Activated naive CD4-positive, alpha-beta T cell treated with anti-CD3 and anti-CD28 coated beads, Interleukin-2, amount 50 U/mL, for 24 hours (primary cell): ENCODE measurements at regions not wholly inside any gene's neighbourhood (a gene's known extent, or its start where the extent isn't known, plus 50 kb on each side); places are given as distances from the start of the nearest gene placed in this dataset.

Source experiments
- H3K27ac Mint-ChIP-seq: one replicate; pipeline ENCODE4 v1.8.0; 2021; ENCODE audit warnings: mild to moderate bottlenecking, mixed read lengths
- H3K27me3 Mint-ChIP-seq: one replicate; pipeline ENCODE4 v1.8.0; 2021; ENCODE audit warnings: mixed read lengths
- H3K36me3 Mint-ChIP-seq: one replicate; pipeline ENCODE4 v1.8.0; 2021; ENCODE audit warnings: mixed read lengths
- H3K4me1 Mint-ChIP-seq: one replicate; pipeline ENCODE4 v1.8.0; 2021; ENCODE audit warnings: mixed read lengths
- H3K4me3 Mint-ChIP-seq: one replicate; pipeline ENCODE4 v1.8.0; 2021; ENCODE audit warnings: mild to moderate bottlenecking, mixed read lengths
- H3K9me3 Mint-ChIP-seq: one replicate; pipeline ENCODE4 v1.8.0; 2021; ENCODE audit warnings: mixed read lengths

GRCh38 chr10:6305401-6306321, 102.9 kb downstream of the PFKFB3 start:
- Mint-ChIP-seq H3K27me3 (no peaks in the 10 kb centered on the region), H3K27ac (no peak overlapping the region), H3K4me3 (no peak overlapping the region), H3K4me1 (peaks cover 4% of the 10 kb centered on the region), H3K9me3 (no peaks in the 10 kb centered on the region), H3K36me3 (no peaks in the 10 kb centered on the region)

DNA sequence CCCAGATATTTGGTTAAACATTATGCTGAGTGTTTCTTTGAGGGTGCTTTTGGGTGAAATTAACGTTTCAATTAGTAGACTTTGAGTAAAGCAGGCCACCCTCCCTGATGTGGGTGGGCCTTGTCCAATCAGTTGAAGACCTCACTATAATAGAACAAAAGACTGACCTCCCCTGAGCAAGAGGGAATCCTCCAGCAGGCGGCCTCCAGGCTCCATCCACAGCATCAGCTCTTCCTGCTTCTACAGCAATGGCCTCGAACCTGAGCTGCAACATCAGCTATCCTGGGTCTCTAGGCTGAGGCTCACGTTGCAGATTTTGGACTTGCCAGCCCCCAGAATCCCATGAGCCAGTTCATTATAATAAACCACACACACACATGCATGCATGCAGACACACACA, 104.2 kb downstream of the PFKFB3 start:
- Mint-ChIP-seq H3K27me3 (no peaks in the 10 kb centered on the region), H3K27ac (no peak overlapping the region), H3K36me3 (no peaks in the 10 kb centered on the region), H3K9me3 (no peaks in the 10 kb centered on the region), H3K4me1 (peaks cover 4% of the 10 kb centered on the region), H3K4me3 (no peak overlapping the region)

DNA sequence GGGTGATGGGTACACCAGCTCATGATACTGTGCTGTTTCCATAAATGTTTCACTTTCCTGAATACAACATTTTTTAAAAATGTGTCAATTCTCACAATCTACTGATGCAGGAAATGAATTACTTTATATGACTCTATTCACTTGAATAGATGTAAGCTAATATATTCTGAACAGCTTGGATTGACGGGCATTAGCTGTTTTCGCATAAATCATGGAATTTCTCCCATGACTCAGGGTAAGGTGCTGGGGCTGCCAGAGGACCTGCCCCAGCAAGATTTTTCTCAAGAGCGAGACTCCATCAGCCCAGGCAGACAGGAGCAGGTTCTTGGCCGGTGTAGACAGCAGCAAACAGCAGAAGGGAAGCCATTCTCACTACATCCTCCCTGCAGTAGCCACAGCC, 107.1 kb downstream of the PFKFB3 start:
- Mint-ChIP-seq H3K9me3 (no peaks in the 10 kb centered on the region), H3K36me3 (no peaks in the 10 kb centered on the region), H3K4me3 (no peak overlapping the region), H3K4me1 (peaks cover 4% of the 10 kb centered on the region), H3K27me3 (no peaks in the 10 kb centered on the region), H3K27ac (no peak overlapping the region)

DNA sequence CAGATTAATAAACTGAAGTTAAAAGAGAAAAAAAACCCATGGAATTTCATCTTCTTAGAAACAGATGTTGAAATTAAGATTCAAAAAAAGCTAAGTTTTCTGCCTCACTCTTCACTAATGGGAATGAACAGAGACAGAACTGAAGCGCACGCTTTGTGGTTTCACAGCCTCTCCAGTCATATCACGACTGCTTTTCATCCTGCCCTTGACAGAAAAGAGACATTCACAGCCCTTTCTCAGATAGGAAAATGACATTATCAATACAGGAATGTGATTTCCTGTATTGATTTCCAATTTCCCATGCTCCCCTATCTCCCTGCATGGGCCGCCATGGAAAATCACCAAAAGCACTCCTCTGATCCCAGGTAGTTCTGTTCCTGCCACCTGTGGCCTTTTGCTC, 108.2 kb downstream of the PFKFB3 start:
- peaks cover 4% of the 10 kb centered on the region for H3K4me1 Mint-ChIP-seq
- no peak overlapping the region for H3K4me3 Mint-ChIP-seq
- H3K27ac Mint-ChIP-seq = no peak overlapping the region
- H3K9me3 Mint-ChIP-seq = no peaks in the 10 kb centered on the region
- no peaks in the 10 kb centered on the region for H3K27me3 Mint-ChIP-seq
- H3K36me3 Mint-ChIP-seq = peaks cover under 1% of the 10 kb centered on the region

GRCh38 chr10:6311700-6312330, 109.1 kb downstream of the PFKFB3 start:
- no peak overlapping the region for H3K4me3 Mint-ChIP-seq
- no peak overlapping the region for H3K27ac Mint-ChIP-seq
- H3K4me1 Mint-ChIP-seq = peaks cover 4% of the 10 kb centered on the region
- H3K36me3 Mint-ChIP-seq = peaks cover 2% of the 10 kb centered on the region
- no peaks in the 10 kb centered on the region for H3K9me3 Mint-ChIP-seq
- H3K27me3 Mint-ChIP-seq = no peaks in the 10 kb centered on the region

- H3K9me3 Mint-ChIP-seq = no peaks in the 10 kb centered on the region
- no peaks in the 10 kb centered on the region for H3K27me3 Mint-ChIP-seq
- H3K36me3 Mint-ChIP-seq = peaks cover 2% of the 10 kb centered on the region
- H3K4me1 Mint-ChIP-seq = peaks cover 4% of the 10 kb centered on the region
- H3K4me3 Mint-ChIP-seq = no peak overlapping the region
- no peak overlapping the region for H3K27ac Mint-ChIP-seq
Measured at GRCh38 chr10:6312636-6313035, 109.9 kb downstream of the PFKFB3 start.

GRCh38 chr10:6313111-6313895, 110.6 kb downstream of the PFKFB3 start:
- peaks cover 2% of the 10 kb centered on the region for H3K36me3 Mint-ChIP-seq
- H3K4me3 Mint-ChIP-seq = no peak overlapping the region
- no peaks in the 10 kb centered on the region for H3K27me3 Mint-ChIP-seq
- no peak overlapping the region for H3K27ac Mint-ChIP-seq
- peaks cover 4% of the 10 kb centered on the region for H3K4me1 Mint-ChIP-seq
- no peaks in the 10 kb centered on the region for H3K9me3 Mint-ChIP-seq

GRCh38 chr10:6314620-6315205, 112.0 kb downstream of the PFKFB3 start:
- Mint-ChIP-seq H3K27me3 (no peaks in the 10 kb centered on the region), H3K27ac (no peak overlapping the region), H3K4me1 (peaks cover 4% of the 10 kb centered on the region), H3K4me3 (no peak overlapping the region), H3K9me3 (no peaks in the 10 kb centered on the region), H3K36me3 (peaks cover 4% of the 10 kb centered on the region)

DNA sequence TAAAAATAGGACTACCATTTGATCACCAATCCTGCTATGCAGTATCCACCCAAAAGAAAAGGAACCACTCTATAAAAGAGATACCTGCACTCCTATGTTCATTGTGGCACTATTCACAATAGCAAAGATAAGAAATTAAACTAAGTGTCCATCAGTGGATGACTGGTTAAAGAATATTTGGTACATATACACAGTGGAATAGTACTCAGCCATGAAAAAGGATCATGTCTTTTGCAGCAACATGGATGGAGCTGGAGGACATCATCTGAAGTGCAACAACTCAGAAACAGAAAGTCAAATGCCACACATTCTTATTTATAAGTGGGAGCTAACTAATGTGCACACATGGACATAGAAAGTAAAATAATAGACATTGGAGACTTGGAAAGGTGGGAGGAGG, 116.4 kb downstream of the PFKFB3 start:
- Mint-ChIP-seq H3K4me3 (no peak overlapping the region), H3K36me3 (peaks cover 4% of the 10 kb centered on the region), H3K27ac (no peak overlapping the region), H3K27me3 (no peaks in the 10 kb centered on the region), H3K9me3 (no peaks in the 10 kb centered on the region), H3K4me1 (no peaks in the 10 kb centered on the region)

DNA sequence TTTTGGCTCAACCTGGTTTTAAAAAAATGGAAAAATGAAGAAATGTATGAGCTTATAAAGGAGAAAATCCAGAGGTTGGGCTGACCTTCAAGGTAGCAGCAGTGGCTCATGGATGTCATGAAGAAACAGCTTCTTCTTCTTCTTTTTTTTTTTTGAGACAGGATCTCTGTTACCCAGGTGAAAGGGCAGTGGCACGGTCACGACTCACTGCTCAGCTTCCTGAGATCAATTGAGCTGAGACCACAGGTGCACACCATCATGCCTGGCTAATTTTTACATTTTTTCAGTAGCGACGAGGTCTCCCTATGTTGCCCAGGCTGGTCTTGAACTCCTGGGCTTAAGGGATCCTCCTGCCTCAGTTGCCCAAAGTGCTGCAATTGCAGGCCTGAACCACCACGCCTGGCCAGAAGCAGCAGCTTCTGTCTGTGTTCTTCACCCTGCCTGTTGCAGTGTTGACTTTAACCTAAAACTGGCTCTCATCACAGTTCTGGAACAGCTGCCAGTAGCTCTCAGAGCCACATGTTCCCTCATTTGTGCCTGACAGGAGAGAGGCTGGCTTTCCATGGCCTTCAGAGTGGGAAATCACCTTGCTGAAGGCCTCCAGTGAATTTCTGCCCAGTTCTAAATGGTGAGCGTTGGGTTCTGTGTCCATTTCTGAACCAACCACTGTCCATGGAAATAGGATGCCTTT, 117.7 kb downstream of the PFKFB3 start:
- H3K4me3 Mint-ChIP-seq = no peak overlapping the region
- peaks cover 4% of the 10 kb centered on the region for H3K36me3 Mint-ChIP-seq
- no peaks in the 10 kb centered on the region for H3K9me3 Mint-ChIP-seq
- H3K4me1 Mint-ChIP-seq = no peaks in the 10 kb centered on the region
- H3K27me3 Mint-ChIP-seq = no peaks in the 10 kb centered on the region
- no peak overlapping the region for H3K27ac Mint-ChIP-seq

DNA sequence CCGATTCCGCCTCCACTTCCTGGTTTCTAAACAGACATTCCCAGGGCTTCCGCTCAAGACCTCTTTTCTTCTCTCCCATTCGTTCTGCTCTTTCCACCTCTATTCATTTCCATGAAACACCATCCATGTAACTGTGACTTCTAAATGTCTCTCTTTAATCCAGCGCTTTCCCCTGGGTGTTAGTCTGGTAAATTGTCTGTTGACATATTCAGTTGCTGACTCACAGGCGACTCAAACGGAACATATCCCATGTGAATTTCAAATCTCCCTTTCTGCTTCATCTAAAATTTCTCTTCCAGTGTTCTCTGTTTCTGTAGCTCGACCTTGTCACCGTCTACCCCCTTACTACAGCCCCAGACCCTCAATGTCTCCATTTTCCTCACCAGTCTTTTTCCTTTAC, 119.1 kb downstream of the PFKFB3 start:
- peaks cover 5% of the 10 kb centered on the region for H3K36me3 Mint-ChIP-seq
- H3K4me3 Mint-ChIP-seq = no peak overlapping the region

GRCh38 chr10:6322805-6323204, 120.1 kb downstream of the PFKFB3 start:
- Mint-ChIP-seq H3K36me3 (peaks cover 5% of the 10 kb centered on the region), H3K9me3 (no peaks in the 10 kb centered on the region), H3K4me1 (no peaks in the 10 kb centered on the region), H3K4me3 (no peak overlapping the region), H3K27me3 (no peaks in the 10 kb centered on the region), H3K27ac (no peak overlapping the region)

More for the DNA sequence above, 119.1 kb downstream of the PFKFB3 start:
- H3K27ac Mint-ChIP-seq = no peak overlapping the region
- H3K27me3 Mint-ChIP-seq = no peaks in the 10 kb centered on the region
- no peaks in the 10 kb centered on the region for H3K9me3 Mint-ChIP-seq
- H3K4me1 Mint-ChIP-seq = no peaks in the 10 kb centered on the region

DNA sequence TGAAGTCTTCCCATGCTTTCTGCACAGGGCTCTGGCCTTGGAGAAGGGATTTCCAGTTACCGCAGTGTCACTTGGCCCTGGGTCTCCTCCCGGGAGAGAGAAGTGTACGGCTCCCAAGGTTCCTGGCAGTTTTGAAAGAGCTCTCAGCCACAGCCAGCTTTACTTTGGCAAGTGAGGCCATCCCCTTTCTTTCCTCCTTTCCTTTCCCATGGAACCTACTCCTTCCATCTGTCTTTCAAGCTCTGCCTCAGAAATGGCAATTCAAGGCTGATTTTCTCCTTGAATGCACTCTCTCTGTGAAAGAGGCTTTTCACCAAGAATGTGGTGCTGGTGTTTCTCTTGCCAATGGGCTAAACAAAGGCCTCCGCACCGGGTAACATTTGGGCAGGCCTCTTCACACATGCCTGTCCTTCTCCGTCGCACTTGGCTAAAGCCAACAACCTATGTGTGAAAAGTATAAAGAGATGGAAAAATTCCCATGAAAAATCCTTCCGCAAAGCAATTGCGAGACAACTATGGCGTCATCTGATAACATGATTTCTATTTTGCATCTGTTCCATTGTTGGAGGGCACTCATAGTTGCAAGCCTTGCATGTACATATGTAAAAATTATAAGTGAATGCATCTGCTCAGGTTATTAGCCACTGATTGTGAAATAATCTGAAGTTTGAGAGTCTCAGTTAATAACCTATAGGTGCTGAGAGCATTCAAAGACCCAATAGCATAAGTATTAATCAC, 125.4 kb downstream of the PFKFB3 start:
- no peaks in the 10 kb centered on the region for H3K9me3 Mint-ChIP-seq
- no peak overlapping the region for H3K27ac Mint-ChIP-seq
- H3K27me3 Mint-ChIP-seq = no peaks in the 10 kb centered on the region
- peaks cover 7% of the 10 kb centered on the region for H3K36me3 Mint-ChIP-seq
- no peaks in the 10 kb centered on the region for H3K4me1 Mint-ChIP-seq
- H3K4me3 Mint-ChIP-seq = no peak overlapping the region

GRCh38 chr10:6328699-6329423, 126.1 kb downstream of the PFKFB3 start:
- Mint-ChIP-seq H3K27me3 (no peaks in the 10 kb centered on the region), H3K27ac (no peak overlapping the region), H3K4me1 (no peaks in the 10 kb centered on the region), H3K9me3 (peaks cover 4% of the 10 kb centered on the region), H3K36me3 (peaks cover 12% of the 10 kb centered on the region), H3K4me3 (no peak overlapping the region)
